ENCODE measurements at regions not wholly inside any gene's neighbourhood (a gene's known extent, or its start where the extent isn't known, plus 50 kb on each side); places are given as distances from the start of the nearest gene placed in this dataset.

GRCh38 chr5:111853748-111854147 is 96.8 kb upstream of the NREP start:
- Histone ChIP-seq H3K79me2 (ENCODE audit: low read length) (no peaks in the 10 kb centered on the region), H3K27ac (ENCODE audit: low read length) (no peak overlapping the region), H3K4me1 (ENCODE audit: insufficient read depth, low read length) (no peaks in the 10 kb centered on the region), H3K9ac (ENCODE audit: low read length) (no peak overlapping the region), H3K9me3 (ENCODE audit: low read length) (no peaks in the 10 kb centered on the region), H4K20me1 (ENCODE audit: low read length) (no peaks in the 10 kb centered on the region), H3K4me3 (ENCODE audit: low read length) (no peak overlapping the region), H3K4me2 (ENCODE audit: low read length) (no peak overlapping the region), H3K9me2 (replicated peaks; ENCODE audit: low read length) (no peaks in the 10 kb centered on the region), H3K36me3 (ENCODE audit: low read depth, low read length) (no peaks in the 10 kb centered on the region), H3F3A (ENCODE audit: low read length, unreplicated experiment) (no peaks in the 10 kb centered on the region), H3K27me3 (ENCODE audit: low read length) (no peaks in the 10 kb centered on the region), H2AFZ (ENCODE audit: low read length) (no peak overlapping the region)
- BruUV-seq (replicated peaks), result no TSS peak
- DNase-seq (no peak), ATAC-seq (no peak)
- ChIA-PET CTCF (no interaction called here), POLR2A (ENCODE audit: unreplicated experiment) (no interaction called here)
- intact Hi-C loops (cut with micrococcal nuclease), result no loop called here
- TF ChIP-seq EZH2phosphoT487 (IDR thresholded peaks at IDR 0.05; ENCODE audit: borderline replicate concordance, low read length) (no peak), CTCF (conservative IDR thresholded peaks at IDR 0.05; ENCODE audit: low read depth, low read length) (no peak), EZH2 (IDR thresholded peaks at IDR 0.05; ENCODE audit: low read length, unreplicated experiment) (no peak)

GRCh38 chr5:111851631-111852548 is 94.9 kb upstream of the NREP start:
- no peaks in the 10 kb centered on the region for H4K20me1 ChIP-seq (ENCODE audit: low read length)
- no peak overlapping the region for H3K4me3 ChIP-seq (ENCODE audit: low read length)
- intact Hi-C loops (cut with micrococcal nuclease), result no loop called here
- TF ChIP-seq CTCF (conservative IDR thresholded peaks at IDR 0.05; ENCODE audit: low read depth, low read length), result no peak
- no peak for TF ChIP-seq EZH2 (IDR thresholded peaks at IDR 0.05; ENCODE audit: low read length, unreplicated experiment)
- no peak for TF ChIP-seq EZH2phosphoT487 (IDR thresholded peaks at IDR 0.05; ENCODE audit: borderline replicate concordance, low read length)
- no peaks in the 10 kb centered on the region for H3K79me2 ChIP-seq (ENCODE audit: low read length)
- H3F3A ChIP-seq (ENCODE audit: low read length, unreplicated experiment), result no peaks in the 10 kb centered on the region
- no peak for DNase-seq
- no peak for ATAC-seq
- no peak overlapping the region for H3K4me2 ChIP-seq (ENCODE audit: low read length)
- H3K27ac ChIP-seq (ENCODE audit: low read length), result no peak overlapping the region
- no TSS peak for BruUV-seq (replicated peaks)
- CTCF ChIA-PET, result no interaction called here
- no peak overlapping the region for H2AFZ ChIP-seq (ENCODE audit: low read length)
- no peaks in the 10 kb centered on the region for H3K4me1 ChIP-seq (ENCODE audit: insufficient read depth, low read length)
- H3K36me3 ChIP-seq (ENCODE audit: low read depth, low read length), result no peaks in the 10 kb centered on the region
- no peak overlapping the region for H3K9ac ChIP-seq (ENCODE audit: low read length)
- no peaks in the 10 kb centered on the region for H3K9me2 ChIP-seq (replicated peaks; ENCODE audit: low read length)
- H3K9me3 ChIP-seq (ENCODE audit: low read length), result no peaks in the 10 kb centered on the region
- POLR2A ChIA-PET (ENCODE audit: unreplicated experiment), result no interaction called here
- H3K27me3 ChIP-seq (ENCODE audit: low read length), result no peaks in the 10 kb centered on the region

GRCh38 chr5:111848476-111848875 is 91.5 kb upstream of the NREP start:
- intact Hi-C loops (cut with micrococcal nuclease), result no loop called here
- H3K9ac ChIP-seq (ENCODE audit: low read length), result no peak overlapping the region
- no peaks in the 10 kb centered on the region for H3K9me2 ChIP-seq (replicated peaks; ENCODE audit: low read length)
- TF ChIP-seq CTCF (conservative IDR thresholded peaks at IDR 0.05; ENCODE audit: low read depth, low read length) (no peak), EZH2 (IDR thresholded peaks at IDR 0.05; ENCODE audit: low read length, unreplicated experiment) (no peak), EZH2phosphoT487 (IDR thresholded peaks at IDR 0.05; ENCODE audit: borderline replicate concordance, low read length) (no peak)
- H3K27ac ChIP-seq (ENCODE audit: low read length), result no peak overlapping the region
- H3K9me3 ChIP-seq (ENCODE audit: low read length), result no peaks in the 10 kb centered on the region
- POLR2A ChIA-PET (ENCODE audit: unreplicated experiment), result no interaction called here
- no peak overlapping the region for H2AFZ ChIP-seq (ENCODE audit: low read length)
- no peak overlapping the region for H3K4me3 ChIP-seq (ENCODE audit: low read length)
- peaks cover 11% of the 10 kb centered on the region; the same call in 1 of the 2 replicates for H3K4me1 ChIP-seq (ENCODE audit: insufficient read depth, low read length)
- no peaks in the 10 kb centered on the region for H3K36me3 ChIP-seq (ENCODE audit: low read depth, low read length)
- CTCF ChIA-PET, result no interaction called here
- ATAC-seq, result no peak
- H3K27me3 ChIP-seq (ENCODE audit: low read length), result no peaks in the 10 kb centered on the region
- H3K4me2 ChIP-seq (ENCODE audit: low read length), result no peak overlapping the region
- DNase-seq, result no peak
- no peaks in the 10 kb centered on the region for H4K20me1 ChIP-seq (ENCODE audit: low read length)
- no peaks in the 10 kb centered on the region for H3K79me2 ChIP-seq (ENCODE audit: low read length)
- BruUV-seq (replicated peaks), result no TSS peak
- no peaks in the 10 kb centered on the region for H3F3A ChIP-seq (ENCODE audit: low read length, unreplicated experiment)
